HepG2 (cell line): ENCODE measurements at regions not wholly inside any gene's neighbourhood (a gene's known extent, or its start where the extent isn't known, plus 50 kb on each side); places are given as distances from the start of the nearest gene placed in this dataset.

ENCODE experiments used
- ATAC-seq: fragments of 200-7000 bp; cut with Tn5 transposase; 3 replicates; pipeline ENCODE4 v1.9.1; 2020; ENCODE audit warnings: mild to moderate bottlenecking, moderate library complexity
- BruUV-seq: library from RNA; stranded (reverse); fragments of 400-500 nt; replicated peaks from 2 replicates; lab custom pipeline; 2021; lab: Mats Ljungman, UMichigan
- CTCF ChIA-PET: fragments of 300-600 bp; formaldehyde crosslinking; extraction: SDS; loops from one replicate; lab custom pipeline; 2021; ENCODE audit warnings: low total read pairs, inconsistent platforms, low intra/inter-chr PET ratio; lab: Yijun Ruan, JAX
- POLR2A ChIA-PET: fragments of 350-600 bp; sonication (Branson Sonifier 250); formaldehyde crosslinking; loops from one replicate; lab custom pipeline; 2020; ENCODE audit warnings: antibody characterized with exemption, inconsistent platforms; lab: Yijun Ruan, JAX
- DNase-seq: peaks from one replicate; pipeline ENCODE4 v3.0.0-alpha.2; 2015; ENCODE audit warnings: low spot score
- FAIRE-seq: peaks from 3 replicates; lab custom pipeline; 2011; peaks lifted over from hg19 to GRCh38; lab: Jason Lieb, UNC
- H2AFZ ChIP-seq: one replicate; pipeline ENCODE4 v1.6.1; 2011; ENCODE audit warnings: low read length, inconsistent platforms
- H3K27ac ChIP-seq: fragments of 300-600 bp; 3 replicates; pipeline ENCODE4 v1.8.0; 2011; ENCODE audit warnings: mixed run types, mild to moderate bottlenecking, mixed read lengths, low read length, inconsistent platforms; ENCODE audit not compliant: insufficient read depth; ENCODE audit errors: extremely low read length
- H3K27me3 ChIP-seq, 2 experiments: fragments of 200-600 bp in 1 of 2; 2 replicates in 1 of 2; 3 replicates in 1 of 2; pipeline versions ENCODE4 v1.6.0 to v1.8.0; 2011; ENCODE audit warnings: low read length in 2 of 2, mild to moderate bottlenecking in 2 of 2, moderate library complexity in 2 of 2, inconsistent platforms in 1 of 2; ENCODE audit not compliant: insufficient read depth in 2 of 2, control insufficient read depth in 1 of 2
- H3K36me3 ChIP-seq, 2 experiments: fragments of 200-600 bp in 1 of 2; replicated peaks in 1 of 2; 2 replicates in 1 of 2; 3 replicates in 1 of 2; pipeline versions ENCODE4 v1.5.1 to v1.8.0; 2011; ENCODE audit warnings: low read length in 2 of 2, inconsistent platforms in 1 of 2; ENCODE audit not compliant: insufficient read depth in 2 of 2, control insufficient read depth in 1 of 2
- H3K4me1 ChIP-seq: 2 replicates; pipeline ENCODE4 v1.5.1; 2012; ENCODE audit warnings: low read length, inconsistent platforms; ENCODE audit not compliant: insufficient read depth
- H3K4me2 ChIP-seq: 2 replicates; pipeline ENCODE4 v1.6.0; 2011; ENCODE audit warnings: low read depth, low read length, inconsistent platforms
- H3K4me3 ChIP-seq, 3 experiments: fragments of 200-600 bp in 1 of 3; sonication (generic), shearing (Covaris generic) in 1 of 3; replicated peaks in 1 of 3; 2 replicates each; pipeline ENCODE4 v1.5.1; 2011 to 2016; ENCODE audit warnings: low read length in 3 of 3, inconsistent platforms in 2 of 3, low read depth in 2 of 3, mild to moderate bottlenecking in 2 of 3, control low read depth in 1 of 3, mixed read lengths in 1 of 3; ENCODE audit not compliant: insufficient read depth in 1 of 3
- H3K79me2 ChIP-seq: one replicate; pipeline ENCODE4 v1.6.1; 2011; ENCODE audit warnings: low read length, inconsistent platforms; ENCODE audit not compliant: insufficient read depth
- H3K9ac ChIP-seq: 2 replicates; pipeline ENCODE4 v1.6.0; 2011; ENCODE audit warnings: mild to moderate bottlenecking, low read depth, low read length, inconsistent platforms; ENCODE audit not compliant: insufficient read depth
- H3K9me3 ChIP-seq: 2 replicates; pipeline ENCODE4 v1.5.1; 2012; ENCODE audit warnings: mild to moderate bottlenecking, low read length
- H4K20me1 ChIP-seq: 2 replicates; pipeline ENCODE4 v1.6.0; 2011; ENCODE audit warnings: inconsistent platforms, mild to moderate bottlenecking, low read length, moderate library complexity; ENCODE audit not compliant: insufficient read depth
- CBFB ChIP-seq: sonication (generic); formaldehyde crosslinking; IDR thresholded peaks from 2 replicates; pipeline ENCODE4 v1.4.0; 2020; ENCODE audit warnings: missing genetic modification reagents
- CBX1 ChIP-seq: IDR thresholded peaks from one replicate; pipeline ENCODE4 v1.6.1; 2016; ENCODE audit warnings: antibody characterized with exemption, low read depth
- CENPX ChIP-seq: sonication (generic); formaldehyde crosslinking; IDR thresholded peaks from 2 replicates; pipeline ENCODE4 v1.9.0; 2021; ENCODE audit warnings: mild to moderate bottlenecking, missing genetic modification reagents, moderate library complexity
- CERS6 ChIP-seq: sonication (generic); formaldehyde crosslinking; IDR thresholded peaks from 2 replicates; pipeline ENCODE4 v1.5.0; 2020; ENCODE audit warnings: missing genetic modification reagents
- FOXA1 ChIP-seq, 2 experiments: fragments of 450-650 bp in 1 of 2; sonication (generic) in 1 of 2; formaldehyde crosslinking in 1 of 2; IDR thresholded peaks; 2 replicates each; pipeline versions ENCODE4 v1.4.0 to v1.6.1; 2016 to 2020; ENCODE audit warnings: missing genetic modification reagents in 1 of 2
- GFI1 ChIP-seq: sonication (generic); formaldehyde crosslinking; IDR thresholded peaks from 2 replicates; pipeline ENCODE4 v1.5.0; 2020; ENCODE audit warnings: missing genetic modification reagents, mild to moderate bottlenecking, borderline replicate concordance
- HES4 ChIP-seq: sonication (generic); formaldehyde crosslinking; IDR thresholded peaks from 2 replicates; pipeline ENCODE4 v1.9.0; 2021; ENCODE audit warnings: mild to moderate bottlenecking, missing genetic modification reagents, borderline replicate concordance
- PHB2 ChIP-seq: fragments of 450-650 bp; IDR thresholded peaks from 2 replicates; pipeline ENCODE4 v1.6.1; 2018; ENCODE audit not compliant: partially characterized antibody
- PHF5A ChIP-seq: IDR thresholded peaks from one replicate; pipeline ENCODE4 v1.6.1; 2018; ENCODE audit warnings: low read depth, missing genetic modification reagents; ENCODE audit not compliant: unreplicated experiment
- POGZ ChIP-seq: sonication (generic); formaldehyde crosslinking; IDR thresholded peaks from 2 replicates; pipeline ENCODE4 v1.4.0; 2020; ENCODE audit warnings: mild to moderate bottlenecking, missing genetic modification reagents
- TEAD2 ChIP-seq: sonication (generic); formaldehyde crosslinking; IDR thresholded peaks from 2 replicates; pipeline ENCODE4 v1.9.0; 2021; ENCODE audit warnings: missing genetic modification reagents
- ZNF274 ChIP-seq: sonication (generic); formaldehyde crosslinking; IDR thresholded peaks from 2 replicates; pipeline ENCODE4 v1.5.1; 2020; ENCODE audit warnings: mild to moderate bottlenecking, missing genetic modification reagents
- ZNF556 ChIP-seq: sonication (generic); formaldehyde crosslinking; IDR thresholded peaks from 2 replicates; pipeline ENCODE4 v1.4.0; 2020; ENCODE audit warnings: mild to moderate bottlenecking, missing genetic modification reagents, borderline replicate concordance
- ZNF569 ChIP-seq: sonication (generic); formaldehyde crosslinking; IDR thresholded peaks from 2 replicates; pipeline ENCODE4 v1.5.0; 2020; ENCODE audit warnings: mild to moderate bottlenecking, missing genetic modification reagents, moderate library complexity, borderline replicate concordance
- ZNF773 ChIP-seq: sonication (generic); formaldehyde crosslinking; IDR thresholded peaks from 2 replicates; pipeline ENCODE4 v1.4.0; 2020; ENCODE audit warnings: missing genetic modification reagents, borderline replicate concordance
- WGBS: methylation state at CpG from one replicate; pipeline ENCODE4 v1.1.6; 2017; ENCODE audit warnings: low lambda C conversion rate; 5-methylcytosine and 5-hydroxymethylcytosine counted together
- in situ Hi-C: cut with HindIII; loops from 2 replicates; pipeline ENCODE4 v1.10.0; 2017; ENCODE audit warnings: low pct_unique_long_range_greater_than_20kb; ENCODE audit not compliant: extremely low pct_ligation_motif_present
- intact Hi-C: fragments of 100-400 bp; cut with micrococcal nuclease; formaldehyde crosslinking; loops from one replicate; pipeline ENCODE4 v1.10.0; 2022; ENCODE audit not compliant: unreplicated experiment
- TF ChIP-seq, protein P1 (sequence below): sonication (generic); formaldehyde crosslinking; IDR thresholded peaks from 2 replicates; pipeline ENCODE4 v1.4.0; 2020; ENCODE audit warnings: missing genetic modification reagents, borderline replicate concordance
- TF ChIP-seq, protein P2 (sequence below): sonication (generic); formaldehyde crosslinking; IDR thresholded peaks from 2 replicates; pipeline ENCODE4 v1.4.0; 2020; ENCODE audit warnings: missing genetic modification reagents
- TF ChIP-seq, protein P3 (sequence below): sonication (generic); formaldehyde crosslinking; IDR thresholded peaks from 2 replicates; pipeline ENCODE4 v1.5.1; 2020; ENCODE audit warnings: mild to moderate bottlenecking, missing genetic modification reagents, moderate library complexity

GRCh38 chr1:4210043-4210442 is 310.0 kb upstream of the C1orf174 start:
- Histone ChIP-seq H2AFZ (no peak overlapping the region), H3K27ac (no peak overlapping the region), H3K9ac (no peak overlapping the region), H3K4me1 (0 out of 2 replicates have a peak, but pooled peaks cover 7% of the 10 kb centered on the region), H3K4me2 (no peak overlapping the region), H3K36me3 (no peaks in the 10 kb centered on the region), H3K9me3 (peaks cover 17% of the 10 kb centered on the region), H4K20me1 (no peaks in the 10 kb centered on the region), H3K79me2 (no peaks in the 10 kb centered on the region), H3K27me3 (peaks cover 2 to 21% of the 10 kb centered on the region in 2 experiments; a peak in 4 of 5 replicates), H3K4me3 (no peak overlapping the region)
- ChIA-PET CTCF (no interaction called here), POLR2A (no interaction called here)
- TF ChIP-seq GFI1 (CRISPR knock-in tag) (no peak), HES4 (CRISPR knock-in tag) (no peak), PHB2 (no peak), CBX1 (no peak), CBFB (no peak), CENPX (CRISPR knock-in tag) (no peak), CERS6 (CRISPR knock-in tag) (no peak), ZNF274 (CRISPR knock-in tag) (no peak), FOXA1 (IDR thresholded peaks at IDR 0.05) (no peak), FOXA1 (CRISPR knock-in tag; IDR thresholded peaks at IDR 0.05) (no peak), POGZ (no peak), ZNF773 (CRISPR knock-in tag) (no peak), ZNF556 (CRISPR knock-in tag) (no peak), TEAD2 (CRISPR knock-in tag) (no peak), PHF5A (CRISPR knock-in tag) (no peak), ZNF569 (CRISPR knock-in tag) (no peak)
- TF ChIP-seq, protein P1, sequence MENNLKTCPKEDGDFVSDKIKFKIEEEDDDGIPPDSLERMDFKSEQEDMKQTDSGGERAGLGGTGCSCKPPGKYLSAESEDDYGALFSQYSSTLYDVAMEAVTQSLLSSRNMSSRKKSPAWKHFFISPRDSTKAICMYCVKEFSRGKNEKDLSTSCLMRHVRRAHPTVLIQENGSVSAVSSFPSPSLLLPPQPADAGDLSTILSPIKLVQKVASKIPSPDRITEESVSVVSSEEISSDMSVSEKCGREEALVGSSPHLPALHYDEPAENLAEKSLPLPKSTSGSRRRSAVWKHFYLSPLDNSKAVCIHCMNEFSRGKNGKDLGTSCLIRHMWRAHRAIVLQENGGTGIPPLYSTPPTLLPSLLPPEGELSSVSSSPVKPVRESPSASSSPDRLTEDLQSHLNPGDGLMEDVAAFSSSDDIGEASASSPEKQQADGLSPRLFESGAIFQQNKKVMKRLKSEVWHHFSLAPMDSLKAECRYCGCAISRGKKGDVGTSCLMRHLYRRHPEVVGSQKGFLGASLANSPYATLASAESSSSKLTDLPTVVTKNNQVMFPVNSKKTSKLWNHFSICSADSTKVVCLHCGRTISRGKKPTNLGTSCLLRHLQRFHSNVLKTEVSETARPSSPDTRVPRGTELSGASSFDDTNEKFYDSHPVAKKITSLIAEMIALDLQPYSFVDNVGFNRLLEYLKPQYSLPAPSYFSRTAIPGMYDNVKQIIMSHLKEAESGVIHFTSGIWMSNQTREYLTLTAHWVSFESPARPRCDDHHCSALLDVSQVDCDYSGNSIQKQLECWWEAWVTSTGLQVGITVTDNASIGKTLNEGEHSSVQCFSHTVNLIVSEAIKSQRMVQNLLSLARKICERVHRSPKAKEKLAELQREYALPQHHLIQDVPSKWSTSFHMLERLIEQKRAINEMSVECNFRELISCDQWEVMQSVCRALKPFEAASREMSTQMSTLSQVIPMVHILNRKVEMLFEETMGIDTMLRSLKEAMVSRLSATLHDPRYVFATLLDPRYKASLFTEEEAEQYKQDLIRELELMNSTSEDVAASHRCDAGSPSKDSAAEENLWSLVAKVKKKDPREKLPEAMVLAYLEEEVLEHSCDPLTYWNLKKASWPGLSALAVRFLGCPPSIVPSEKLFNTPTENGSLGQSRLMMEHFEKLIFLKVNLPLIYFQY (CRISPR knock-in tag): no peak
- TF ChIP-seq, protein P2, sequence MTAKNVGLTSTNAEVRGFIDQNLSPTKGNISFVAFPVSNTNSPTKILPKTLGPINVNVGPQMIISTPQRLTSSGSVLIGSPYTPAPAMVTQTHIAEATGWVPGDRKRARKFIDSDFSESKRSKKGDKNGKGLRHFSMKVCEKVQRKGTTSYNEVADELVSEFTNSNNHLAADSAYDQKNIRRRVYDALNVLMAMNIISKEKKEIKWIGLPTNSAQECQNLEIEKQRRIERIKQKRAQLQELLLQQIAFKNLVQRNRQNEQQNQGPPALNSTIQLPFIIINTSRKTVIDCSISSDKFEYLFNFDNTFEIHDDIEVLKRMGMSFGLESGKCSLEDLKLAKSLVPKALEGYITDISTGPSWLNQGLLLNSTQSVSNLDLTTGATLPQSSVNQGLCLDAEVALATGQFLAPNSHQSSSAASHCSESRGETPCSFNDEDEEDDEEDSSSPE: no peak
- TF ChIP-seq, protein P3, sequence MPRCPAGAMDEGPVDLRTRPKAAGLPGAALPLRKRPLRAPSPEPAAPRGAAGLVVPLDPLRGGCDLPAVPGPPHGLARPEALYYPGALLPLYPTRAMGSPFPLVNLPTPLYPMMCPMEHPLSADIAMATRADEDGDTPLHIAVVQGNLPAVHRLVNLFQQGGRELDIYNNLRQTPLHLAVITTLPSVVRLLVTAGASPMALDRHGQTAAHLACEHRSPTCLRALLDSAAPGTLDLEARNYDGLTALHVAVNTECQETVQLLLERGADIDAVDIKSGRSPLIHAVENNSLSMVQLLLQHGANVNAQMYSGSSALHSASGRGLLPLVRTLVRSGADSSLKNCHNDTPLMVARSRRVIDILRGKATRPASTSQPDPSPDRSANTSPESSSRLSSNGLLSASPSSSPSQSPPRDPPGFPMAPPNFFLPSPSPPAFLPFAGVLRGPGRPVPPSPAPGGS (CRISPR knock-in tag): no peak
- intact Hi-C loops: no loop called here
- ATAC-seq (no peak), FAIRE-seq (no peak), DNase-seq (no peak)
- BruUV-seq: no TSS peak
- WGBS: 0% methylated on average over 1 of the region's 1 CpG
- in situ Hi-C loops: no loop called here
